Left lung (tissue), 4 donors: ENCODE measurements at regions not wholly inside any gene's neighbourhood (a gene's known extent, or its start where the extent isn't known, plus 50 kb on each side); places are given as distances from the start of the nearest gene placed in this dataset.

Experiments
- ATAC-seq: fragments of 200-7000 bp; cut with Tn5 transposase; one replicate; pipeline ENCODE4 v1.9.1; 2020; ENCODE audit warnings: moderate library complexity
- DNase-seq, 4 donors: peaks; one replicate each; pipeline ENCODE4 v3.0.0-alpha.2; 2013 to 2020
- H3K27ac ChIP-seq, 2 donors: fragments of 200-600 bp; sonication (generic) in 1 of 2; one replicate each; pipeline versions ENCODE4 v1.5.0 to v1.8.0; 2020 to 2021
- H3K27me3 ChIP-seq, 2 donors: fragments of 200-600 bp; sonication (generic) in 1 of 2; one replicate each; pipeline versions ENCODE4 v1.5.0 to v1.8.0; 2020 to 2021
- H3K36me3 ChIP-seq, 2 donors: fragments of 200-600 bp; sonication (generic) in 1 of 2; one replicate each; pipeline versions ENCODE4 v1.5.0 to v1.8.0; 2020 to 2021
- H3K4me1 ChIP-seq, 2 donors: fragments of 200-600 bp; one replicate each; pipeline ENCODE4 v1.8.0; 2021
- H3K4me3 ChIP-seq, 2 donors: fragments of 200-600 bp; sonication (generic) in 1 of 2; one replicate each; pipeline versions ENCODE4 v1.5.0 to v1.8.0; 2020 to 2021; ENCODE audit warnings: mild to moderate bottlenecking in 1 of 2
- H3K9me3 ChIP-seq, 2 donors: fragments of 200-600 bp; sonication (generic) in 1 of 2; one replicate each; pipeline versions ENCODE4 v1.5.0 to v1.8.0; 2020 to 2021
- CTCF ChIP-seq, 2 donors: fragments of 200-600 bp; sonication (generic) in 1 of 2; IDR thresholded peaks; one replicate each; pipeline versions ENCODE4 v1.5.0 to v1.8.0; 2021; ENCODE audit warnings: antibody characterized with exemption in 2 of 2
- intact Hi-C, 2 donors: fragments of 100-400 bp; cut with DNase I; formaldehyde crosslinking; loops; one replicate each; pipeline versions ENCODE4 v1.11.2 to v1.14.2; 2022
- donor health status: DM: no; HTN: yes; CAD: no.
- donor health status: DM: no; HTN: no; CAD: no.

- ATAC-seq (no peak), DNase-seq (no peak)
- H3K27ac ChIP-seq = no peak overlapping the region
- H3K4me3 ChIP-seq = no peak overlapping the region
- no peaks in the 10 kb centered on the region for H3K27me3 ChIP-seq
- no peak for TF ChIP-seq CTCF (IDR thresholded peaks at IDR 0.05)
- H3K4me1 ChIP-seq = no peaks in the 10 kb centered on the region
- intact Hi-C loops = no loop called here
- no peaks in the 10 kb centered on the region for H3K9me3 ChIP-seq
- no peaks in the 10 kb centered on the region for H3K36me3 ChIP-seq
Observed at GRCh38 chr11:23236826-23237555, 376.7 kb upstream of the CCDC179 start.

- no peak overlapping the region for H3K4me3 ChIP-seq
- intact Hi-C loops = no loop called here
- no peaks in the 10 kb centered on the region for H3K36me3 ChIP-seq
- no peaks in the 10 kb centered on the region for H3K27me3 ChIP-seq
- no peaks in the 10 kb centered on the region for H3K4me1 ChIP-seq
- no peak for TF ChIP-seq CTCF (IDR thresholded peaks at IDR 0.05)
- H3K9me3 ChIP-seq = no peaks in the 10 kb centered on the region
- ATAC-seq (no peak), DNase-seq (no peak)
- H3K27ac ChIP-seq = no peak overlapping the region
Observed at GRCh38 chr11:23252426-23252825, 392.2 kb upstream of the CCDC179 start.

GRCh38 chr11:23257088-23257487, 396.8 kb upstream of the CCDC179 start:
- TF ChIP-seq CTCF (IDR thresholded peaks at IDR 0.05) = no peak
- intact Hi-C loops = no loop called here
- Histone ChIP-seq H3K4me1 (no peaks in the 10 kb centered on the region), H3K27ac (no peak overlapping the region), H3K36me3 (no peaks in the 10 kb centered on the region), H3K9me3 (peaks cover 0 to 2% of the 10 kb centered on the region in 2 donors), H3K27me3 (no peaks in the 10 kb centered on the region), H3K4me3 (no peak overlapping the region)
- no peak for DNase-seq
- no peak for ATAC-seq

GRCh38 chr11:23257556-23257955, 397.3 kb upstream of the CCDC179 start:
- no peak for DNase-seq
- ATAC-seq = no peak
- TF ChIP-seq CTCF (IDR thresholded peaks at IDR 0.05) = no peak
- Histone ChIP-seq H3K36me3 (no peaks in the 10 kb centered on the region), H3K9me3 (peaks cover 0 to 2% of the 10 kb centered on the region in 2 donors), H3K4me3 (no peak overlapping the region), H3K27me3 (no peaks in the 10 kb centered on the region), H3K27ac (no peak overlapping the region), H3K4me1 (no peaks in the 10 kb centered on the region)
- intact Hi-C loops = no loop called here

GRCh38 chr11:23263466-23263865, 403.2 kb upstream of the CCDC179 start:
- Histone ChIP-seq H3K4me1 (no peaks in the 10 kb centered on the region), H3K4me3 (no peak overlapping the region), H3K27ac (no peak overlapping the region), H3K36me3 (no peaks in the 10 kb centered on the region), H3K9me3 (peaks cover 0 to 7% of the 10 kb centered on the region in 2 donors), H3K27me3 (no peaks in the 10 kb centered on the region)
- no peak for TF ChIP-seq CTCF (IDR thresholded peaks at IDR 0.05)
- intact Hi-C loops = no loop called here
- ATAC-seq = no peak
- DNase-seq = no peak
